ENCODE measurements at regions not wholly inside any gene's neighbourhood (a gene's known extent, or its start where the extent isn't known, plus 50 kb on each side); places are given as distances from the start of the nearest gene placed in this dataset.

GRCh38 chr12:47422611-47423010, 283.2 kb downstream of the RPAP3 start:
- no peak for TF ChIP-seq EZH2 (IDR thresholded peaks at IDR 0.05; ENCODE audit: borderline replicate concordance)
- TF ChIP-seq CTCF (IDR thresholded peaks at IDR 0.05; ENCODE audit: poor library complexity), result no peak
